G401.6 (cell line): ENCODE measurements at regions not wholly inside any gene's neighbourhood (a gene's known extent, or its start where the extent isn't known, plus 50 kb on each side); places are given as distances from the start of the nearest gene placed in this dataset.
"Not testable (repeated sequence)": the region's sequence is repeated elsewhere in the genome, so short reads cannot be mapped to it uniquely, and the experiment has no call there.

Experiments used
- FAIRE-seq: peaks from 2 replicates; lab custom pipeline; 2012; peaks lifted over from hg19 to GRCh38; lab: Jason Lieb, UNC

DNA sequence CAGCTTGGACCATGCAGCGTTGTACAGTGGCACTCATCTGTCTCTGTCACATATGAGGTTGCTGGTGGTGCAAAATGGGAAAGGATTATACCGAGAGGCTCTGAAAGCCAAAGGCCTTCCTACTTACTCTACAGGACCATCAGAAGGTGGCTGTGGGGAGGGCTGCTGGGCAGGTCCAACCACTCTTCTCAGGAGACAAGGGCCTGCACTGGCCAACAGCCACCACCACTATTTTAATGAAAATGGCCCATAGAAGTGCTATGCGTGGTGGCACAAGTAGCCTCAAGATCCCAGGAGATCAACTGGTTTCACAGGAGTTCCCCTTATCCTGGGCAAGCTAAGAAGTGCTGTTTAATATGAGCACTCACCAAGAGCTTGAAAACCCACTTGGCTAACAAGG is 52.3 kb downstream of the MRPL57 start:
- no peak for FAIRE-seq

DNA sequence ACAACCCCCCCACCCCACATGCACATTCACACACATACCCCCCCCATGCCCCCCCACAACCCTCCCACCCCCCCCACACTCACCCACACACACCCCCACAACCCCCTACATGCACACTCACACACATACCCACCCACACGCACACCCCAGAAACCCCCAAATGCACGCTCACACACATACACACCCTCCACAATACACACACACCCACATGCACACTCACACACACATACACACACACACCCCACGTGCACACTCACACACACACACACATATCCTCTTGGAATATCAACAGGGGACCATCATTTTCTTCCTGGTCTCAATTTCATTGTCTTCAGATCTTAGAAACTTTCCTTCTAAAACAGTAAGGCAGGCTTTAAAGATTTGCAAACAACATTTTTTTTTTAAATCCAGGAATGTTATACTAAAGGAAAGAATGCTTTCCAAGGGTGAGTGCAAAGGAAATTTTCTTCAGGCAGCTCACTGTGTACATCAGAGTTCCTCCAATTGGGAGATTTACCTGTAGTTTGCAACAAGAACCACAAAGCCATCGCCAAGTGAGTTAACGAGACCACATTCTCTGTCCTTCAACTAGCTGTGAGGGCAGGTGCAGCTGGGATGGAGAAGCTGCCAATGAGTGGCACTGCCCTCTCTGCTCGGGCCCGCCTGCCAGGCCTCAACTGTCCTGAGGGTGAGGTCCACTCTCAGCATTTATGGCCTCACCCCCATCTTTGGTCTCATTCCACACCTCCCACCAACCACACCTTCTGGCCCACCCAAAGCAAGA is 53.0 kb downstream of the MRPL57 start:
- no peak for FAIRE-seq

DNA sequence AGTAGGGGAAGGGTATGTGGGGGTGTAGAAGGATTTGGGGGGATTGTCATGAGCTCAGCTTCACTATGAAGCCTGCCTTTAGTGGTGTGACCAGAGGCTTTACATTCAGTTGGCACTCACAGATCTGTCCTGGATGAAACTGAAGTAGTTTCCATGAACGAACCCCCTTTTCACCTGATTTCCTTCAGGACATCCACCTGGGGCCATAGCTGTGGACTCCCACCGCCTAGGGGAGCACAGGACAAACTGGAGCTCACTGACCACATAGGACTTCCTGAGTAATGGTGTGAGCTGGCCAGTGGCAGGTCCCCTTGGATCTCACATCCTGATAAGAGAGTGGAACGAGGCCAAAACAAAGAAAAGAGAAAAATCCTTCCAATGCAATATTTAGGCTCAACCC is 54.1 kb downstream of the MRPL57 start:
- no peak for FAIRE-seq

DNA sequence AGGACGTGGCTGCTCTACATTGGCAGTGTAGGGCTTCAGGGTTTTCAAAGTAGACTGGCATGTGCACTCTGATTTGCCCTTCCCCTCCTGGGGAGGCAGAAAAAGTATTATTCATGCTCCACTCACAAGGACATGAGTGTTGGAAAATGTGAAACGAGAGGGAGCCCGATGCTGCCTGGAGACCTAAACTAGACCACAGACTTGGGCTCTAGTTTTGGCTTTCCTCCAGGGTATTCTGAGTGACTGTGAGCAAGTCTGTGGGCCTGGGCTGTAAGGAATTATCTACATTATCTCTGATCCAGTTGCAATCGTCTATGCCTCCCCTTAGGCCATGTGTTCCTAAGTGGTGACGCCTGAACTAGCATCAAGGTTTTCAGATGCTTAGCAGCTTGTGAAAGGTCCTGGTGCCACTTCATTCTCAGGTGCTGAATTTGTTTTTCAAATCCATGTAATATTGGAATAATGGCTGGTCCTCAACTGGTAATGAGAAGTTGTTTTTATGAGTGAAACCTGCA is 55.0 kb downstream of the MRPL57 start:
- FAIRE-seq: no peak

DNA sequence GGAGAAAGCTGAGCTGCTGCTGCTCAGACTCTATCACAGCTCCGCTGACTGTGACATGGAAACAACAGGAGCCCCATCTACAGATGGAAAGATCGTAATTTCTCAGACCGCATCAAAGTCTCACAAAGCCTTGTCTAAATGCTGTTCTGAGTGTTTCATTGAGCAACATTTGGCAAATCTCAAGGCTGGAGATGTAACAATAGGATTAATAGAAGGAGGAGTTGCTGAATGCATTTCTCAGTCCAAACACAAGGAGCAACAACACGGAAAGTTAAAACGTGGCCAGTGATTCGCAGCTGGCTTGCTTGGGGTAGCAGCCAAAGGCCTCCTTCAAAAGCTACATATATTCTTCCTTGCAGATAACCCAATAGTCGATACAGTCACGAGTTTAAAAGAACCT is 55.7 kb downstream of the MRPL57 start:
- FAIRE-seq: no peak

DNA sequence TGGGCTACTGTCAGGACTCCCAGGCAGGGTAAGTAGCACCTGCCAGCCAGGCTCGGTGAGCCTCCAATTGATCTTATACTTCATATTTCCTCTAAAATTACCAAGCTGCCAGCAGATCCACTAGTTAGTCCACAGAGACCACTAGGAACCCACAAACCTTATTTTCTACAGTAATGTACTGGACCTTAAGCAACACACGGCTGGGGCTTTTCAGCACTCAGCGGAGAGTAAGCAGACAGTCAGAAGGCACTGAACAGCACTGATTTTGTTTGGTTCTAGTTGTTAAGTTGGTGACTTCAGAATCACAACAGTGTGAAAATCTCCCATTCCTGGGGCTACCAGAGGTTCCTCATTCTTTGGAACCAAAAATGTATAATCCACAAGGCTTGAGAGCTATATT is 56.1 kb downstream of the MRPL57 start:
- no peak for FAIRE-seq

DNA sequence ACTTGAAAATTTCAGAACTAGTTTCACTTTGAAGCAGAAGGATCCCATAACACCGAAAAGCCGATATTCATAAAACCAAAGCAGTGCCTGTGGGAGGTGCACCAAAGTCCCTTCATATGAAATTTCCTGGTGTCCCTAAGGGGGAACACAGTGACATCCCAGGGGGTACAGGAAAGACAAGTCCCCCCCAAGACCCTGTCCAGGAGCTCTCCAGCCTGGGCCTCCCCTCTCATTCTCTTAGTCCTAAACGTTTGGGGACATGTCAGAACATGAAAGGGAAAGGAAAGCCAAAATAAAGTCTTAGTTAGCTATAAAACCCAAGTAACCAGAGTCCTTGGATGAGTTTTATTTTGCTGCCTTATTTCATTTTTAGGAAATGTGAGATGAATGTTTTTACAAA is 56.6 kb downstream of the MRPL57 start:
- no peak for FAIRE-seq

DNA sequence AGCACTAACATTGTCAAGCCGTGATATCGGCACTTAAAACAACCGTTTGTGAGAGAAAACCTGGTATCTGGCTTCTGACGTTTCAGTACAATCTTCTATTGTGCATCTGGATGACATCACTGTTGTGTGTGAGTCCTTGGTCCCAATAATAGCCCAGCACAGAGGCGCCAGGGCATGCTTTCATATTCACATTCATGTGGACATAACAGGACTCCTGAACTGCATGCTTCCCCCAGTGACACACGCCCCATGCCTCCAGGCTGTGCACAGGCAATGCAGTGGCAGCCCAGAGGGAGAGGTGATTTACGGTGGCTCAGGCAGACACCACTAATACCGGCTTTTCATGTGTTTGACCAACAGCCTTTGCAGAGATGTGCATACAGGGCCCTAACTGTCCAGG is 58.1 kb downstream of the MRPL57 start:
- no peak for FAIRE-seq

DNA sequence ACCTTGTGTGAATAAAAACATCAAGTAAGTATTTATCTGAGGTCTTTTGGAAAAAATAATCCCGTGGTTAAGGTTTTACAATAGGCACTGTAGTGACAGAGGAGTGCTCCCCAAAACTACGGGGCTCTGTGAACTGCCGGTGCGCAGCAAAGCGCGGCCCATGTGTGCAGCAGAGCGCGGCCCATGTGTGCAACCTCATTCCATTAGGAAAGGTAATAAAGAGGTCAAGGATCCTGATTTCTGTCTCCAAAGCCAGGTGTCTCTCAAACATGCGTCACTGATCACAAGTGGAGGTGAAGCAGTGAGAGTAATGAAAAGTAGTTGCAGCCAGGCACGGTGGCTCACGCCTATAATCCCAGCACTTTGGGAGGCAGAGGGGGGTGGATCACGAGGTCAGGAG is 58.7 kb downstream of the MRPL57 start:
- FAIRE-seq: no peak

DNA sequence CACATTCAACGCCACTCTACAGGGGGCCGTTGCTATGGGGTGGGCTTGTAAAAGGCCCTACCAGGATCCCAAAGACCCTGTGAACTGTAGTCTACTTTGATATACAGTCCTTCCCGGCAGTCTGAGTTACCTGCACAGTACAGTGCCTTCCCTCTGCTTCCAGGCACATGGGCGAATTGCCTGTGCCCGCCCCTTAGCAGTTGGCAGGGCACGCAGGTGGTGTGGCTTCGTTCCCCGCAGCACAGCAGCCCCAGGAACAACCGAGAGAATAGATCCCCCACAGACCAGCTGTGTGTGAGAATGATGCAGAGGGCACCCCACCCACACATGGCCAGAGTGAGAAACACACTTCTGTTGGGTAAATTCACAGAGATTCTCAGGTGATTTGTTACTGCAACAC is 60.6 kb downstream of the MRPL57 start:
- no peak for FAIRE-seq

DNA sequence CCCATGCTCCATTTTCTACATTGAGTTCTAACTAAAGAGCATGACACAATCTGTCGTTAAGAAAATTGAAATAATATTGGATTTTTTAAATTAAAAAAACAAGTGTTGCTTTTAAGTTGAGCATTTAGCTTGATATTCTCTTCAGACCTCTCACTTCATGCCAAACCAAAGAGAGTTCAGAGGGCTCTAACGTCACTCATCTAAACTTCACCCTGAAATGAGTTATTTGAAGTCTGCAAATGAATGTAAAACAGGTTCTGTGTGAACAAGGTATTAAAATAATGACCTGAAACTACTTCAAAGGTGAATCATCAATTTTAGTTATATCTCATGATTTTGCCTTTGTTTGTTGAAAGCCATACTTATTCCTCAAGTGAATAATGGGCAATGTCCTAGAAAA is 61.8 kb downstream of the MRPL57 start:
- FAIRE-seq: no peak

DNA sequence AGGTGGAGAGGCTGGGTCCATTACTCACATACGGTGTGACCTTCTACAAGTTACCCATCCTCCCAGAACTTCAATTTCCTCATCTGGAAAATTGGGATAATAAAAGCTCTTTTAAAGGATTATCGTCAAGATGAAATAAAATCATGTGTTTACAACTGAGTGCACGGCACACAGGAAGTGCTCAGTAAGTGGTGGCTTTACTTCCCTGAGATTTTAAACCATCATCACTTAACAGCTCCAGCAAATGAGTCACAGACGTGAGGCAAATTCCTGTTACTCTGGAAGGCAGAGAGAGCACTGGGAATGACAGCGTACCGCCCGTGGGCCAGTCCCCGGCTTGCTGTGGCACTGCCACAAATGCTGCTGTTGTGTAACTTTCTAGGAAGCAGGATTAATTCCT is 64.1 kb downstream of the MRPL57 start:
- no peak for FAIRE-seq

DNA sequence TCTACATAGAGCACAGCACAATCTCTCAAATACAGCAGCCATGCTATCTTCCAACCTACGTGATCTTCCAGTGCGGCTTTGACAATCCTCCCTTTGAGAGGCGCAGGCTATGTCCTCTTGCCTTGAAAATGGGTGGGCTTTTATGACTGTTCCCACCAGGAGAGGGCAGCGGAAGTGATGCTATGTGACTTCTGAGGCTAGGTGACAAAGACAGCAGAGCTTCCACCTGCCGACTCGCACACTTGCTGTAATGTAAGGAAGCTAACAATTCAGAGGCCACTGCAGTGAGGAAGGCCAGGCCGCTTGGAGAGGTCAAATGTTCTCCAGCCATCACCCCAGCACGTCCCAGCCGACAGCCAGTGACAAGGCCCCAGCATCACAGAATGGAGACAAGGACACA is 65.8 kb downstream of the MRPL57 start:
- FAIRE-seq: no peak

DNA sequence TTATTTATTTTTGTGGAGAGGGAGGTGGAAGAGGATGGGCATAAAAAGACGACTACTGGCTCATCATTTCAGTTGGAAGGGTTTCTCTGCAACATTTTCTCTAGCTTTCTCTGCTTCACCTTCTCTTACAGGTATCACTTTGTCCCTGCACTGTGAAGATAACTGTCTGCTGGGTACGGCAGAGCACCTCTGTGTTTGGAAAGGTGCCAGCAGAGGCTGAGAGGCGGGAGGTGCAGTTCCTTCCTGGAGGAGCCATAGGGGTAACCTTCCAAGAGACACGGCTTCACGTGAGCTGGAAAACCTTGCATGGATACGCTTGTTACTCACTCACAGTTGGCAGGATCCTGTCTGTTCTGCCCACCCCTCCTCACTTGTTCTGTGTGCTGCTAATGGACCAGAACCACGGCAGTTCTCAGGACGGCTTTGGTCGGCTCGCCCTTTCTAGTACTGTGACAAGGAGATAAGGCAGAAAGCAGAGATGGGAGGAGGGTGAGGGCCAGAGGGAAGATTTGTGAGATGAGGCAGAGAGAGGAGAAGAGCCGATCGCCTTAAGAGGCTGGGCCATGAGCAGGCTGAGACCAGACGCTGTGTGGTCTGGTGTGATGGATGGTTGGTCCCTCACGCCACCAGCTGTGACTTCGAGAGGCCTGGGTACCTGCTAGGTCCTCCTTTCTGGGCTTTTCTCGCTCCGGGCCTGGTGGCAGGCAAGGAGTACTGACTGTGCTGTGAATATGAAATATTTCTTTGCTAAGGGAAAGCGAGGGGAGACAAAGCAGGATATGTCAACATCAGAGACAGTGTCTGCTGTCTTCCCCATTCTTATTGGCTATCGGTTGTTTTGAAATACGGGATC is 66.8 kb downstream of the MRPL57 start:
- FAIRE-seq: no peak

DNA sequence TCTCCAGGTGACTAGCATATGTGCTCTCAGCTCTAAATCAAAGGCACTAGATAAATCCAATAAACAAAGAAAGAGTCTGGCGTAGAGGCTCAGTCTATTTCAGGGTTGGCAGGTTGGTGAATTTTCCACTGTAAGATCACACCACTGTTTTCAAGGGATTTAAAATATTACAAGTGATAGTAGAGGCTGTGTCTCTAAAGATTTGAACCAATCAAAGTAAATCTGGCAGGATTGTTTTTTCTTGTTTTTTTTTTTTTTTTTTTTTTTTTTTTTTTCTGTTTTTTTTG is 67.4 kb downstream of the MRPL57 start:
- not testable (repeated sequence) for FAIRE-seq

DNA sequence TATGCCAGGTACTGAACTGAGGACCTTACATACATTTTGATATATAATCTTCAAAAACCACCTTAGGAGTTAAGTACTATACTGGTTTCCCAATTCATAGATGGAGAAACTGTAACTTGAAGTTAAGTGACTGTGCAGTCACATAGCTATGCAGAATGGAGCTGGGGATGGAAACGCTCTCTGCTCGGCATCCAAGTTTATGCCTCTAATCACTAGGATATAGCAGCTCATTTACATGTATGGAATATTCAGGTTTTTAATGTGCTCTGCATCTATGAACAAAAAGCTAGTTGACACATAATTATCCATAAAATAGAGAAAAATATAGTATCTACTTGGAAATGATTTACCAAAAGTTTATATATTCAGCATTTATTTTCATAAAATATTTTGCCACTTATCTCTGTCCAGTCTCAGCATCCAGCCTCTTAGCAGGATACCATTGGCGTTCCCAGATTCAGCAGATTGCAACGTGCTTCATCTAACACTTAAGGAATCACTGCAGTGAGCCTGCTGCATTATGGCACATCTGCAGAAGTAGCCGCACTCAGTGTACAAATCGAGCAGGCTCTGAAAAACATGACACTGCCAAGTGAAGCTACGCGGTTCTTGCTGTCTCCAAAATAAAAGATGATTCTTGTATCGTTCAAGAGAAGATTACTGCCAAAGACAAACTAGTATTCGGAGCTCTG is 70.4 kb downstream of the MRPL57 start:
- FAIRE-seq: no peak

DNA sequence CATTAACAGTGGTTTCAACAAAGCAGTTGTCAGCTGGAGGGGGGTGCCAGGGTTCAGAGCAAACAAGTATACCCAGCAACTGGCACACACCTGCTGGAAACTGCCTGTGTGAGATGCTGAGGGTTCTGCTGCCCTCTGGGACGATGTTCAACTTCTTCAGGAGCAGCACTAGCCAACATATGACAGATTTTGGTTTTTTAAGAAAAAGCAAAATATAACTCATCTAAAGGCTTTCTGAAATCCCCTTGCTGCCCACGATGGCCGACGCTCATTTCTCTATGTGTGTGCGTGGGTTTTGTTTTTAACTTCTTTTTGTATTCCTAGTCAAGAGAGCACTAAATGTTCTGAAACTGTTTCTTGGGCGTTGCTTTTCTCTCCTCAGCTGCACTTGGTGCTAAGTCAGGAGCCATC is 79.9 kb downstream of the MRPL57 start:
- no peak for FAIRE-seq

DNA sequence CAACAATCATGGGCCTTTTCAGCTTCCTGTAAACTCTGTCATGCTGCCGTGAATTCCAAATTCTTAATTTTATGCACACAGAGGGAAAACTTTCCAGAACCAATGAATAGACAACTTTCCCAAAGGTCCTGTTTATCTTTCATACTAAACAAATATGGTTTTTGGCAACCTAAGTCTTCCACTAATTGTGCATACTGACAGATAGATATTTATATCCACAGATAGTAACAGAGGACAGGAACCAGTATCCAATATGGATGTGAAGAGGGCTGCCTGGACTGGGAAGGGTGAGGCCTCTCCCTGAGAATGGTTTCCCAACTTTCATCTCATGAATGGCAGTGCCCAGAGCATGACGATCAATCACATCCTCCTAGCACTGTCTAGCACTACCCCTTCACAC is 80.4 kb downstream of the MRPL57 start:
- FAIRE-seq: no peak

DNA sequence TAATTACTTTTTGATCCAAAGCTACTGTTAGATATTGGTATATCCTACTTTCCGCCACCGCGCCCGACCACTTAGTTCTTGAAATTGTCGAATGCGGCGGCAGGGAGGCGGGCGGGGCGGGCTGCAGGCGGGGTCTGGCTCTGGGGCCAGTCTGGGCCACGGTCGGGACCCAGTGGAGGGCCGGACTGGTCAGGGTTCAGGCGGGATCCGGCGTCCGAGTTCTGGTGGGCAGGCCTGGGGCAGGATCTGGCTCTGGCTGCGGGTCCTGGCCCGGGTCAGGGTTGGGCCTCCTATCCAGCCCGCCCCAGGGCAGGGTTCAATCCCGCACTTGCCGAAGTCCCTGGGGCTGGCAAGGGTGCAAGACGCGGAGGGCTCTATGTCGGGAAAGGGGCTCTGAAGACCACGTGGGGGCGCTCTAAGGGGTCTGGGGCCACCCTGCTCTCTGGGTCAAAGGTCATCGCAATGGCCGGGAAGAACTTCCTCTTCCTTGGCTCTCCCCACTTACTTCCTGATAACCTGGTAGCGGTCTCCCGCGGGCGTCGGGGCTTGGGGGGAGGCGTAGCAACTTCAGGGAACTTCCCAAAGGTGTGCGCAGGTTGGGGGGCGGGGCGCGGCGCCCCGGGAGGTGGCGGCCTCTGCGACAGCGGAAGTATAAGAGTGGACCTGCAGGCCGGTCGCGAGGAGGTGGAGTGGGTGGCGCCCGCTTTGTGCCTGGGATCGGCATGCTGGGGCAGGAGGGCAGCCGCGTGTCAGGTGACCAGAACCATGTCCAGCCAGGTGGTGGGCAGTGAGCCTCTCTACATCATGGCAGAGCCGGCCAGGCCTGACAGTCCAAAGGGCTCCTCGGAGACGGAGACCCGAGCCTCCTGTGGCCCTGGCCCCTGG is 83.4 kb downstream of the MRPL57 start:
- FAIRE-seq: no peak

DNA sequence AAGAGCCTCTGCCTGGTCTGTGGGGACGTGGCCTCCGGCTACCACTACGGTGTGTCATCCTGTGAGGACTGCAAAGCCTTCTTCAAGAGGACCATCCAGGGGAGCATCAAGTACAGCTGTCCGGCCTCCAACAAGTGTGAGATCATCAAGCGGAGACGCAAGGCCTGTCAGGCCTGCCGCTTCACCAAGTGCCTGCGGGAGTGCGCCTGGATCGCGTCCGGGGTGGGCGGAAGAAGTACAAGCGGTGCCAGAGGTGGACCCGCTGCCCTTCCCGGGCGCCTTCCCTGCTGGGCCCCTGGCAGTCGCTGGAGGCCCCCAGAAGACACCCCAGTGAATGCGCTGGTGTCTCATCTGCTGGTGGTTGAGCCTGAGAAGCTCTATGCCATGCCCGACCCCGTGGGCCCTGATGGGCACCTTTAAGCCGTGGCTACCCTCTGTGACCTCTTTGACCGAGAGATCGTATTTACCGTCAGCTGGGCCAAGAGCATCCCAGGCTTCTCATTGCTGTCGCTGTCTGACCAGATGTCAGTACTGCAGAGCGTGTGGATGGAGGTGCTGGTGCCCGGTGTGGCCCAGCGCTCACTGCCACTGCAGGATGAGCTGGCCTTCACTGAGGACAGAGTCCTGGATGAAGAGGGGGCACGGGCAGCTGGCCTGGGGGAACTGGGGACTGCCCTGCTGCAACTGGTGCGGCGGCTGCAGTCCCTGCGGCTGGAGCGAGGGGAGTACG is 84.3 kb downstream of the MRPL57 start:
- not testable (repeated sequence) for FAIRE-seq

DNA sequence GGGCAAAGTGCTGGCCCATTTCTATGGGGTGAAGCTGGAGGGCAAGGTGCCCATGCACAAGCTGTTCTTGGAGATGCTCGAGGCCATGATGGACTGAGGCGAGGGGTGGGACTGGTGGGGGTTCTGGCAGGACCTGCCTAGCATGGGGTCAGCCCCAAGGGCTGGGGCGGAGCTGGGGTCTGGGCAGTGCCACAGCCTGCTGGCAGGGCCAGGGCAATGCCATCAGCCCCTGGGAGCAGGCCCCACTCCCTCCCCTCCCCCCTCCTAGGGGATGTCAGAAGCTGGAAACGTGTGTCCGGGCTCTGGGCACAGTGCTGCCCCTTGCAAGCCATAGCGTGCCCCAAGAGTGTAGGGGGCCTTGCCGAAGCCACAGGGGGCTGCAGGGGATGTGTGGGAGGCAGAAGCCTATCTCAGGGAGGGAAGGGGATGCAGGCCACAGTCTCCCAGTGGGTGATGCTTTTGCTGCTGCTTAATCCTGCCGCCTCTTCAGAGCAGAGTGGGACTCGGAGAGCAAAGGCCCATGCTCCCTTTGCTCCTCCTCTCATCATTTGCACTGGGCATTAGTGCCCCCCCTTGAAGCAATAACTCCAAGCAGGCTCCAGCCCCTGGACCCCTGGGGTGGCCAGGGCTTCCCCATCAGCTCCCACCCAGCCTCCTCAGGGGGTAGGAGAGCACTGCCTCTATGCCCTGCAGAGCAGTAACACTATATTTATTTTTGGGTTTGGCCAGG is 85.2 kb downstream of the MRPL57 start:
- not testable (repeated sequence) for FAIRE-seq
